Gastroesophageal sphincter (tissue), 3 donors: ENCODE measurements at regions not wholly inside any gene's neighbourhood (a gene's known extent, or its start where the extent isn't known, plus 50 kb on each side); places are given as distances from the start of the nearest gene placed in this dataset.

Experiments
- CTCF ChIP-seq, 4 experiments: fragments of 200-600 bp in 2 of 4; fragments of 450-650 bp in 2 of 4; sonication (generic) in 1 of 4; IDR thresholded peaks; one replicate each; pipeline ENCODE4 v1.5.1; 2017 to 2019; ENCODE audit warnings: antibody characterized with exemption in 4 of 4, mild to moderate bottlenecking in 2 of 4, moderate library complexity in 2 of 4
- EP300 ChIP-seq: sonication (generic); formaldehyde crosslinking; IDR thresholded peaks from one replicate; pipeline ENCODE4 v1.6.1; 2017; ENCODE audit warnings: antibody characterized with exemption, mild to moderate bottlenecking
- POLR2A ChIP-seq, 2 donors: fragments of 450-650 bp; IDR thresholded peaks; one replicate each; pipeline ENCODE4 v1.6.1; 2017; ENCODE audit warnings: antibody characterized with exemption in 2 of 2, mild to moderate bottlenecking in 2 of 2, moderate library complexity in 1 of 2
- POLR2AphosphoS5 ChIP-seq: sonication (generic); formaldehyde crosslinking; IDR thresholded peaks from one replicate; pipeline ENCODE4 v1.6.1; 2017; ENCODE audit warnings: antibody characterized with exemption

DNA sequence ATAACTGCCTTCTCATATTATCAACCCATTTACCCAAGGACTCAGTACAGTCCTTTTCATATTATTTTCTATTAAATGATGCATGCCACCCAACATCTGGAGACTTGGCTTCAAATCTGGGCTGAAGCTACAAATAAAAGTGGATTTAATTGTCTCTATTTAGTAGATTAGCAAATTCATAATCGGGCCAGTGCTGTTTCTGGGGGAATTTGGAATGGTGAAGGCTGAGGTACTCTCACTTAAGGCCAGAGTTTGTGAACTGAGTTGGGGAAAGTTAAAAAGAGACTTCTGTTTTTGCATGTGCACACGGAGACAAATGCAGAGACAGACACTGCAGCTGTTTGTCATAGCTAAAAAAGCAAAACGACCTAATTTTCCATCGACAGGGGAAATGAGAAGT, 100.9 kb downstream of the PFDN4 start:
- TF ChIP-seq CTCF (IDR thresholded peaks at IDR 0.05) (no peak), EP300 (no peak), POLR2A (IDR thresholded peaks at IDR 0.05) (no peak), POLR2AphosphoS5 (no peak)
